GM12892 (cell line): ENCODE measurements at regions not wholly inside any gene's neighbourhood (a gene's known extent, or its start where the extent isn't known, plus 50 kb on each side); places are given as distances from the start of the nearest gene placed in this dataset.

ENCODE experiments used
- POLR2A ChIP-seq: IDR thresholded peaks from 2 replicates; pipeline ENCODE4 v1.6.1; 2011; ENCODE audit warnings: low read depth, low read length, control low read depth
- POLR2AphosphoS5 ChIP-seq: IDR thresholded peaks from 2 replicates; pipeline ENCODE4 v1.6.1; 2011; ENCODE audit warnings: low read depth, low read length, control low read depth

- no peak for TF ChIP-seq POLR2A
- TF ChIP-seq POLR2AphosphoS5, result no peak
Observed at GRCh38 chr4:91989914-91990313, 313.9 kb upstream of the GRID2 start.
